NCI-H226 (cell line): ENCODE measurements at regions not wholly inside any gene's neighbourhood (a gene's known extent, or its start where the extent isn't known, plus 50 kb on each side); places are given as distances from the start of the nearest gene placed in this dataset.
"Not testable (repeated sequence)": the region's sequence is repeated elsewhere in the genome, so short reads cannot be mapped to it uniquely, and the experiment has no call there.

Experiments used
- DNase-seq: peaks from one replicate; pipeline ENCODE4 v3.0.0-alpha.2; 2015

GRCh38 chr2:179322289-179322688 lies 57.7 kb upstream of the SESTD1 start:
- DNase-seq = no peak

- DNase-seq = not testable (repeated sequence)
Observed at GRCh38 chr2:179321034-179321433, 56.4 kb upstream of the SESTD1 start.

GRCh38 chr2:179314729-179315128 lies 50.1 kb upstream of the SESTD1 start:
- not testable (repeated sequence) for DNase-seq
